ELF-1 (cell line): ENCODE measurements at regions not wholly inside any gene's neighbourhood (a gene's known extent, or its start where the extent isn't known, plus 50 kb on each side); places are given as distances from the start of the nearest gene placed in this dataset.
"Not testable (repeated sequence)": the region's sequence is repeated elsewhere in the genome, so short reads cannot be mapped to it uniquely, and the experiment has no call there.

Experiments used
- DNase-seq: peaks from one replicate; pipeline ENCODE4 v3.0.0-alpha.2; 2016; ENCODE audit warnings: low read depth, low spot score

DNA sequence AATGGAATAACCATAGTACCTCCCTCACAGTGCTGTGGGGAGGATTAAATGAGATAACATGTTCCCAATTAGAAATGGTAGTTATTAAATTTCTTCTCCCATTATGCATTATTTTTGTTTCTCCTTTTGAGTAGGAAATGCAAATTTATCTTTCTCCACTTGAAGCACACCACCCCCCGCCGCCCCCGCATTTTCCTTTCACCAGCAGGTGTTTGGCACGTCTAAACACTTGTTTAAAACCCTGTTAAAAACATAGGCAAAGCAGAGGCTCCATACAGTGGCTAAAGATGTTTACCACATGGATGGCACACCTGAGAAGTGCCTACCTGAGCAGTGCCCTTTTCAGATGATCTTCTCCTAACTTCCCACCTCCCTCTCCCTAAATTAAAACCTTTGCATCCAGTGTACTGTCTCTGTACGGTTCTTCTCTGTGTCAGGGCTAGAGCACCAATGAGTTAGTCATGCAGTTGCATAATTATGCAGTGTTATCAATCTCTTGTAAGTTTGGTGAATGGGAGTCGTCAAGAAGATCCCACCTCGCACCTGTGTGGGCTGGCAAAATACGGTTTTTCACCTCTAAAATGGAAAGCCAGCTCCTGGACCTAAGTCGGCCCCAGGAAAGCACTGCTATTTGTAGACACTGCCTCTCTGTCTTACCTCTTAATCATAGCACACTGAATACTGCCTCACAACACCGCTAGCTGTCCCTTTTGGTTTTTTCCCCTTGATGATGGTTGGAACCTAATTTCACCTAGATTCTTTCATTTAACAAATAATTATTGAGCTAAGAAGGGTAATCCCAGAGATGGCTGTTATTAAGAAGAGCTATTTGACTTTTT, 122.0 kb downstream of the CT47B1 start:
- no peak for DNase-seq

DNA sequence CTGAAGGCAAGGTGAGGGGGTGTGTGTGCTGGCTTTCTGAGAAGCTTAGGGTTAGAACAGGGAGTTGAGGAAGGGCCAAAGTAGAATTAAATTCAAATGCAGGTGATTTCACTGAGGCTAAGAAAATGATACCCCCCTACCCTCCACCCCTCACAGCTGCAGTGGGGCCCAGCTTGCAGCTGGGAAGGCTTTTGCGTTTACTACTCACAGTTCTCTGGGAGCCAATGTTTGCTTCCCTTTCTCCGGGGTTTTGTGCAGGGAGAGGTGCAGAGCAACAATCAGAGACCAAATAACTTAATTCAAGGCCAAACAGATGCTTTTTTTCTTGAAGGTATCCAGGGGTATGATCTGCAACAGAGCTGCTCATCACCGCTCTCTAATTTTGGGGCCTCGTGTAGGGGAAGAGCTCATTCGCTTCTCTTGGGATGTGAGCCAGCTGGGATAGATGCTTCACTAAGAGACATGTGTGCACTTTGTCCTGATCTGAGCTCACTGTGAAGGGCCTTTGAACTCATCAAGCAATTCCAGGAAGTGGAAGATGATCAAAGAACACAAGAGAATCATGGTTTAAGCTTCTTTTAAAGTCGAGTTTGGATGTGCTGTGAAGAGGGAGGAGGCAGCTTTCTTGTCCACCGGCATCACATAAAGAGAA, 122.7 kb upstream of the C1GALT1C1 start:
- no peak for DNase-seq

DNA sequence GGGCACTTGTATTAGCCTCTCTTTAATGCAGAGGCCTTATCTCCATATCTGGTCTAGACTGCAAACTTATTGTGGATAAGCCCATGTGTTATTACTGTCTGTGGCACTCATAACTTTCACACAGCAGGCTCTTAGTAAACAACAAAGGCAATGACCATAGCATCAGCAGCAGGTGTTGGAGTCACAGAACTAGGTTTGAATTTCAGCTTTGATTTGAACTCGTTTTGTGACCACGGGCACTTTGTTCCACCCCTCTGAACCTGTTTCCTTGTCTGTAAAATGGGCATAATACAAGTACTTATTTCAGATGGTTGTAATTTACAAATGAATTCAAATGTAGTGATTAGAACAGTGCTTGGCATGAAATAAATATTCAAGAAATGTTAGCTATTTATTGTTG, 121.8 kb upstream of the C1GALT1C1 start:
- no peak for DNase-seq

DNA sequence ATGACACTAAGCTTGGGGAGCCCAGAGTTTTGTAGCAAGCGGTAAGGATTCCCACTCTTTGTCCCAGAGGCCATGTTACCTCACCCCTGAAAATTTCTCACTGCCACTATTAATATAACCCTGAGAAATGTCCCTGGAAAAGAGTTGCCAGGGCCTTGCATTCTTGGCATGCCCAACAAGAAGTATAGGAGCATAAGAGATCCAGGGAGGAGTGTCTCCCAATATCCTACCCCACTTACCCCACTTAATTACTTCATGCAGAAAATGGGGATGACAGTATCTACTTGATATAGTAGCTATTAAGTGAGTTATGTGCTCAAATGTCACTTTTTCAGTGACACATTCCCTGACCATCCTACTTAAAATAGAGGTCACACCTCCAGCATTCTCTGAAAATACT, 120.5 kb upstream of the C1GALT1C1 start:
- DNase-seq: no peak

DNA sequence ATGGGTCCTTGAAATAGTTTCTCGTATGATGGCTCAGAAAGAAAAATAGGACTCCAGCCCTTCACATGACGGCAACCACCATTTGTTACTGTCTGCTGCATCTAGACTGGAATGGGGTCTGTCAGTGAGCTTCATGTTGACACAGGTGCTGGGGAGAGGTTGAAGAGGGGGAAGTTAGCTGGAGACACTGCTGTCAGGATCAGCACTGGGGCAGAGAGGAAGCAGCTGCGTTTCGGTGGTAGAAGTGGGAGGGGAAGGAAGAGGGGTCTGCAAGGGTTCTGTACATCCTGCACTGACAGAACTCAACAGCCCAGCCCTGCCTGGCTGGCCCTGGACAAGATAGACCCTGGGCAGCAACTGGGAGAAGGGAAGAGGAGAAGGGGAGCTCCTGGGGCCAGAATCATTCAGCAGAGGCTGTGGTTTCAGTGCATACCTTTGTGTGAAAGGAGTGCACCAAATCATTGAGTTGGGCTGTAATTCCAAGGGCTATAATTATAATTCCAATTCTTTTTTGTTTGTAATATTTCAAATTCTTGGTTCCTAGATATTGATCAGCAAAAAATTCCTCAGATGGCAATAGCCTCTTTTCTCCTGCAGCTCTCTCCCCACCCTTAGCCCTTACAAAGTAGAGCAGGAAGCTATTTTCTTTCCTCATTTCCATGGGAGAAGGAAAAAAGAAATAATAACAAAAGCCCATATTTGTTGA, 119.4 kb upstream of the C1GALT1C1 start:
- no peak for DNase-seq

DNA sequence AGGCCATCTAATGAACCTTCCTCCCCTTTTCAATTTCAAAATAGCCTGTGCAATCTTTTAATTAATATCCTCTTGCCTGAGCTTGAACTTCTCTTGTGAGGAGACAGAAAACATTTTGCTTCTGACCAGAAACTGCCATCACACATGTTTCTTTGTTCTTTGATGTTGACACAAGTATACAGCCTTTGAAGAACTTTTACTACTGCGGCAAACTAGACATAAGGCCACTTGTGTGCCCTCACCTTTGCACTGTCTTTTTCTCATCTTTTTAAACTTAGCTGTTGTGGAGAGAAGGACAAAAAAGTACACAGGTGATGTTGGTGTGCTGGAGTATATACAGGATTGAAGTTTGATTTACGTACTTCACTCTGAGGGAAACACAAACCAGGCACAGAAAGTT, 116.3 kb upstream of the C1GALT1C1 start:
- no peak for DNase-seq

DNA sequence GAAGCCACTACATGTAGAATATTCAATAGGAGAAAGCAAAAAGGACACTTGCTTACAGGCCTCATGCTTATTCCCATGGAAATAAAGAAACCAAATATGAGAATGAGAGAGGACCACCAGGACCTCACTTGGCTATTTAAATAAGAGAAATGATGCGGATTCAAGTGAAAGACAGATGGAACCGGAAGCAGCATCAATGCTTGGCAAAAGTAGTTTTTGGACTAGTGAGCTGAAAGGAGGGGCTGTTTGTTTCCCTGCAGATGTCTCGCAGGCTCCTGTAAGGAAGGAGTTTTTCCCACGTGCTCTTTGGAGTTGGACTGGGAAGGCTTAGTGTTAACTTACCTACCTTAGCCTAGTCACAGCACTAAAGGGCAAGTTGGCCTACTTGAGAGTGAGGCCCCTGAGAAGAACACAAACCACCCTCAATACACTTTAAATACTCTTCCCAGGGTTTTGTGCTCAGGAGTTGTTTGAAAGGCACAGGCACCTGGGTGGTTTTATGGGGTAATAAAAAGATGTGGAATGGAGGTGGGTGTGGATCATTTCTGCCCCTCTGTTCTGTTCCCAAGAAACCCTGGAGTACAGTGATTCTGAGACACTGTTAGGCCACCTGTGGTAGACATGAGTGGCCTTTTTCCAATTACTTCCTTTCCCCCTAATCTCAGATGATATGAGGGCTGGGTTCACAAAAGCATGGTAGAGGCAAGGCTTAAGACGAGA, 113.3 kb upstream of the C1GALT1C1 start:
- no peak for DNase-seq

DNA sequence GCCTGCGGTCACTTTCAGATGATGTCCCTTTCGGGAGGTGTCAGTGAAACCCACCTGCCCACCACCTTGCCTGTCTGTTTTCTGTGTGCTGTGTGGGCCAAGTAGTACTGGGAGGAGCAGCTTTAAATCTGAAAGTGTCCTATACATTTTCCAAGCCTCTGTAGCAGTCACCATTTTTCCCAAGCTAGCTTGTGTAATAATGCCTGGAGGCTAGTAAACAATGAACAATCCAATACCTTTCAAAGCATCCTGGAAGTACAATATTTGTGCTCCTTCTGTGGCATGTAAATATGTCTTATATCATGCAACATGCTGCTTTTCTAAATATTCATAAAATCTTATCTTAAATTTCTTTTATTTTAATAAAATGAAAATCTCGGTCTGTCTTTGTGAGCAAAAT, 111.6 kb upstream of the C1GALT1C1 start:
- peak; percentile 14 for DNase-seq

DNA sequence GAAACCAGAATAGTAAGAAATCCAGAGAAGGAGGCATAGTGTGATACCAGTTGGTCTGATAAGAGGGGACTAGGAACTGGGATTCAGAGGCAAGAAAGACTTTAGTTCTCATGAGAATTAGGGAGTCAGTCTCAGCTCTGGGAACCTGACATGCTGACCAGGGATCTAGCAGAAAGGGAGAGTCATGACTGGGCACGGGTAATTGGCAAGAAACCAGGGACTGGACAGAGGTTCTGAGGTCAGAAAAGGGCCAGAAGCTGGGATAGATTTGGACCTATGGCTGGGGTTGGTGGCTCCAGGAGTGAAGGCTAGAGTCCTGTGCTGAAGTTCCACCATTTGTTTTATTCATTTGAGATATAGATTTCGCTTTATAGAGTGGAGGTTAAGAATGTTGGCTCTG, 110.2 kb upstream of the C1GALT1C1 start:
- DNase-seq: no peak

DNA sequence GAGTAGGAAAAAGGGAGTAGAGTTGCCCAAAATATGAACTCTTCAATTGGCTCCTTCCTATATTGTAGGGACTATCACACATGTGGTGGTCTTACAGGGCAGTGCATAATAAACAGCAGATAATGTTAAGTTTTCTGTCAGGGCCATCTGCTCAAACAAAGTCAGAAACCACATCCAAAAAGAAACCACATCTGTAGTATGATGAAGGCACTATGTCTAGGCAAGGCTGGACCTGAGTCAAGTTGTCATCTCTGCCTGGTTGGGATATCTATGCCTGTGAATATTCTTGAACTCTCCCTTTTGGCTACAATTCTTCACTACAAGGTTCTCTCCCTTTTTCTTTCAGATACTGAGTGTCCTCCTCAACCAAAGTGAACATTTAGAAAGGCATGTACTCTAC, 109.4 kb upstream of the C1GALT1C1 start:
- no peak for DNase-seq

DNA sequence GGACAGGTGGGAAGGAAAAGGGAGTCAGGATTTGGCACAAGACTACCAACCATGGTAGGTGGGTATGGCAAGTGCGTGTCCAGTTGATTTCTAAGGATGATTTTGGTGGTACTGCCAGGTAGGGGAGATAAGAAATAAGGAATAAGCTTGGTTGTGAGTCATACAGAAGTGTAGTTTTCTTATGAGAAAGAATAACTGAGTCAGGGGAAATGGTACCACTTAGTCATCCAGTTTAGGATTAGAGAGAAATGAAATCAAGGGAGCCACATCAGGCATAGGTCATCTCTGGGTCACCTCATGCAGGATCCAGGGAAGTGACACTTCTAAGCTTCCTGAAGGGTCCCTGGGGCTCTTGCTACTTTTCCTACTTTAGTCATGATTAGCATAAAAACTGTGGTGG, 107.1 kb upstream of the C1GALT1C1 start:
- DNase-seq: no peak

DNA sequence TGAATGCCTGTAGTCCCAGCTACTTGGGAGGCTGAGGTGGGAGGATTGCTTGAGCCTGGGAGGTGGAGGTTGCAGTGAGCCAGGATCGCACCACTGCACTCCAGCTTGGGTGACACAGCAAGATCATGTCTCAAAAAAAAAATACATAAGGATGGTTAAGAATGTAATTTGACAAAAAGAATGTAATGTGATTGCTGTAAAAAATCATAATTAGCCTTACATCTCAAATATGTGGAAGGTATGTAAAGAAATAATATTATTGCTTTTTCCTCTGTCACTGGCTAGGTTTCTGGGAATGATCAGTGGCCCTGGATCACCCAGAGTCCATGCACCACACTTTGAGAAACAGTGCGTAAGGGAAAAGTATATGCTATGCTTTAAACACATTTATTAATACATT, 106.1 kb upstream of the C1GALT1C1 start:
- no peak for DNase-seq

DNA sequence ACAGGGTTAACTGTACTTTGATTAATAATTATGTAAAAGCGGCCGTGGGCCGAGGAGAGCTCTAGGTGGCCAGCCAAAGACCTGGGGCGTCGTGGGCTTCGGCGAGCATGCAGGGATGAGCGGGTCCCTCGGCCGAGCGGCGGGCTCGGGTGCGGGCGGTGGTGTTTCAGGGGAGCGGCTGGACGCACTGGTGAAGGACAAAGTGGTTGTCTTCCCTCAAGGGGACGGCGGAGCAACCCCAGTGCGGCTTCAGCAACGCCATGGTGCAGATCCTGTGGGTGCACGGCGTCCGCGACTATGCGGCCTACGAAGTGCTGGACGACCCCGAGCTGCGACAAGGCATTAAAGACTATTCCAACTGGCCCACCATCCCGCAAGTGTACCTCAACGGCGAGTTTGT, 103.0 kb upstream of the C1GALT1C1 start:
- no peak for DNase-seq

DNA sequence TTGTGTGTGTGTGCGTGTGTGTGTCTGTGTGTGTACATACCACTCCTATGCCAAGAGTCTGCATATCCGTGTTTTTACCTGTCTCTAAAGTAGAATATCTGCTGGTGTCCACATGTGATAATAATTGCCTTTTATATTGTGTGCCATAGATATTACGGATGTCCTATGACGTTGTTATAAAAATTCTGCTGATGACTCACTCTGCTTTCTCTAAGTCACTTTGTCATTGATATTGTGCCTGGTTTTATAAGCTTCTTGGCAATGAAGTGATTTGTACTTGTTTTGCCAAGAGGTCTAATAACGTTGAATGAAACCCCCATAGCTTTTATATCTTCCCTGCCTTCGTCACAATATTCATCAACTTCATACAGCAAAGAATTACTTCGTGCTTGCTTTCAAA, 102.6 kb upstream of the C1GALT1C1 start:
- DNase-seq: no peak

DNA sequence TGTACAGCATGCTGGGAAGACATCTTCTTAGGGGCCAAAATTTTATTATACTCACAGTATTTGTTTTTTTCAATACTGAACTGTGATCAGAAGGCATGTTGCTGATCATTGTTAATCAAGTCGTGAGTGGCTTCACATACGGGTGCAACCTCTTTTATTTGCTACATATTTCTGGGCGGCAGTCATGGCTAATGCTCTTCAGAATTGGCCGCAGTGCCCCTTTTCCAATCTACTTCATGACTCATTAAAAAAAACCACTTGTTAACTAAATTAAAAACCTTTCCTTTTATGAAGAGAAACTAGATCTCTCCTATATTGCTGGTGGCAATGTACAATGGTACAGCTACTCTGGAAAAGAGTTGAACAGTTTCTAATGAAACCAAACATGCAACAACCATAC, 101.5 kb upstream of the C1GALT1C1 start:
- no peak for DNase-seq

DNA sequence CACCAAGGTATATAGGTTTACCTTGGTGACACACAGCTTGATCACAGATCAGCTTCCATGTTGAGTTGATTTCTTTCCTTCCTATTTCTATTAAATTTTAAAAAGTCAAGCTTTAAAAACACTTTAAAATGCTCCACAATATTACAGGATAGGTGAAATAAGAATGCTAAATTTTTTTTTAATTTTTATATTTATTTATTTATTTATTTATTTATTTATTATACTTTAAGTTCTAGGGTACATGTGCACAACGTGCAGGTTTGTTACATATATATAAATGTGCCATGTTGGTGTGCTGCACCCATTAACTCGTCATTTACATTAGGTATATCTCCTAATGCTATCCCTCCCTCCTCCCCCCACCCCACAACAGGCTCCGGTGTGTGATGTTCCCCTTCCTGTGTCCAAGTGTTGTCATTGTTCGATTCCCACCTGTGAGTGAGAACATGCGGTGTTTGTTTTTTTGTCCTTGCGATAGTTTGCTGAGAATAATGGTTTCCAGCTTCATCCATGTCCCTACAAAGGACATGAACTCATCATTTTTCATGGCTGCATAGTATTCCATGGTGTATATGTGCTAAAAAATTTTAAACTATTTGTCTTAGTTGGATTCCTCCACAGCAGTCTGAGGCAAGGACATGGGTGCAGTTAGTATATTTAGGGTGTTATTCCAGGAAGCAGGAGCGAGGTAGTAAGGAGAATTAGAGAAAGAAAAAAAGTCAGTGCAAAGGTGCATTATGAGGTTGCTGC, 99.8 kb upstream of the C1GALT1C1 start:
- DNase-seq: not testable (repeated sequence)

DNA sequence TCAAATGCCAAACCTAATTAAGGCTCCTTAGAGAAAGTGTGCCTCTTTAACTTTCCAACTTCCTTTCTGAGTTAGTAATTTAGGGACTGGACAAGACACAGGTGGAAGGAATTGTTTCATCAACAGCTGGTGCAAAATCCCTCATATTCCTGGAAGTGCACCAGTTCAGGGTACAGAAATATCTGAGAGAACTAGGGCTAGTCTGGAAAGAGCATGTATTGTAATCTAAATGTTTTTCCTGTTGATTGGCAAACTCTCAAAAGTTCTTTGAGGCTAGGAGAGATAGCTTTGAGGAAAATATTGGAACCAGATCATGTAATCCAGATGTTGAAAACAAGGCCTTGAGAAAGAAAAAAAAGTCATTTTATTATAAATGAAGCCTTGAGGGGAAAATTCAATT, 98.1 kb upstream of the C1GALT1C1 start:
- no peak for DNase-seq

DNA sequence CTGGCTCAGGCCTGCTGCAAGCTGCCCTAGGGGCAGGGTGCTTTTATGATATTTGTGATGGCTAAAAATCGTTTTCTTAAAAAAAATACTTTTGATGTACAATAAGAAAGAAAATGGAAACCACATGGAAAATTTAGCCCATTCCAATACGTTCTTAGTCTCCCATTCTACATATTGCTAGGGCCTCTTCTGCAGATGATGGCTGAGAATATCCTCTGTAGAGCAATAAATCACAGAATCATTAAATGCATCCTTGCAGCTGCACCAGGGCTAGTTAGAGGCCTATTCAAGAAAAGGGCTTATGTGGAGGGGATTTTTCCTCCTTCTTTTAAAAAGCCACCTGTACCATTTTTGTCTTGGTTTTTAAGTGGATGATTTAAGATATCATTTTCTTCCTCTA, 97.6 kb upstream of the C1GALT1C1 start:
- DNase-seq: no peak

DNA sequence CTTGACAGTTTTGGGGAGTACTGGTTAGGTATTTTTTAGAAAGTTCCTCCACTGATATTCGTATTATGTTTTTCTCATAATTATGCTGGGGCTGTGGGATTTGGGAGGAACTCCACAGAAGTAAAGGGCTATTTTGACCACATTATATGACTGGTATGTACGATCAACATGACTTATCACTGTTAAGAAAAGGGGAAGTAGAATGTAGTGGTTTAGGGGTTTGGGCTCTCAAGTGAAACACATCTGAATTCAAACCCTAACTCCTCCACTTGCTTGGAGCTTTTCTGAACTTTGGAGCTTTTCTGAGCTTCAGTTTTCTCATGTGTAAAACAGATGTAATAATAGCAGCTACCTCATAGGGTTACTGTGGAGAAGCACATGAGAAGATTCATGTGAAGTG, 96.4 kb upstream of the C1GALT1C1 start:
- DNase-seq: no peak

DNA sequence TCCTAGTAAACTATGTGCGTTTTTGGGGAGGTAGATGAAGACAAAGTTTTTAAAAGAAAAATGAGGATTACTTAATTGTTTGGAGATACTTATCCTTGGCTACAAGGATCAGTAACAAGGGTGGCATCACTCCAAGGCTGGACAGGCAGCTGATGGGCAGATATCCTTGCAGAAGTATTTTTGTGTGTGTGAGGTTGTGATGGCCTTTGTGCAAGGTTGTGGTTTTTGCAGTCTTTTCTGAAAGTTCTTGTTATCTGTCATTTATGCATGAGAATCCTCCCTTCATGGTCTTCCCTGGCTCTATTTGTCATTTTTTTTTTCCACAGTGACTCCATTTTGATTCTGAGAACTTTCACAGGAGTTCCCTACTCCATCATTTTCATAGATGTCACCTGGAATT, 96.0 kb upstream of the C1GALT1C1 start:
- DNase-seq: no peak

DNA sequence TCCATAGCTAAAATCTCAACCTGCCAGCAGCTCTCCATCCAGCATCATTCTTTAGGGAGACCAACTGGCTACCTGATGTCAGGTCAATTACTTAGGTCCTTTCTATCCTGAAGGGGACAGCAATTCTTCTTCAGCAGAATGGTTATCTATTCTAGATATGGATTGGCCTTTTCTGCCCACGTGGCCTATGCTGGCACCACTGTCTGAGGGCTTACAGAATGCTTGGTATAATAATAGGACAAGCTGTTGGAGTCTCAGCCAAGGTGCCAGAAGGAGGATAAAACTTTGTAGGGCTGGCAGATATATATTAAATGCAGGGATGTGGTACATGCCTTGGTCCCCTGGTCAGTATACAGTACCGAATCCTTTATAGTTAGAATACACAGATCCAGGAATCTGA, 89.8 kb upstream of the C1GALT1C1 start:
- DNase-seq: no peak
